HT-29 (cell line): ENCODE measurements at regions not wholly inside any gene's neighbourhood (a gene's known extent, or its start where the extent isn't known, plus 50 kb on each side); places are given as distances from the start of the nearest gene placed in this dataset.

ENCODE experiments used
- DNase-seq: peaks from one replicate; pipeline ENCODE4 v3.0.0-alpha.2; 2015; ENCODE audit warnings: low spot score

GRCh38 chr19:8893419-8893818, 61.2 kb downstream of the MBD3L1 start:
- no peak for DNase-seq

GRCh38 chr19:8897106-8897505, 64.9 kb downstream of the MBD3L1 start:
- DNase-seq: no peak

GRCh38 chr19:8899356-8899755, 67.2 kb downstream of the MBD3L1 start:
- DNase-seq: no peak

- DNase-seq: no peak
Observed at GRCh38 chr19:8900421-8900820, 68.2 kb downstream of the MBD3L1 start.

GRCh38 chr19:8902520-8902919, 70.3 kb downstream of the MBD3L1 start:
- DNase-seq: no peak

GRCh38 chr19:8904597-8904996, 72.4 kb downstream of the MBD3L1 start:
- DNase-seq: no peak

GRCh38 chr19:8905342-8905741, 73.2 kb downstream of the MBD3L1 start:
- DNase-seq: no peak

- DNase-seq: no peak
Observed at GRCh38 chr19:8908066-8908465, 75.9 kb downstream of the MBD3L1 start.

- no peak for DNase-seq
Observed at GRCh38 chr19:8910775-8911414, 78.7 kb downstream of the MBD3L1 start.

- no peak for DNase-seq
Observed at GRCh38 chr19:8915997-8916396, 83.8 kb downstream of the MBD3L1 start.

GRCh38 chr19:8922591-8922990, 87.6 kb downstream of the MUC16 start:
- no peak for DNase-seq

GRCh38 chr19:8924283-8924682, 85.9 kb downstream of the MUC16 start:
- DNase-seq: no peak

GRCh38 chr19:8926341-8926740, 83.9 kb downstream of the MUC16 start:
- no peak for DNase-seq

- peak; percentile 16 for DNase-seq
Observed at GRCh38 chr19:8935460-8935859, 74.7 kb downstream of the MUC16 start.

GRCh38 chr19:8938576-8938975, 71.6 kb downstream of the MUC16 start:
- DNase-seq: no peak
